H9 (cell line): ENCODE measurements at regions not wholly inside any gene's neighbourhood (a gene's known extent, or its start where the extent isn't known, plus 50 kb on each side); places are given as distances from the start of the nearest gene placed in this dataset.

Experiments used
- DNase-seq: peaks from one replicate; pipeline ENCODE4 v3.0.0-alpha.2; 2017
- H2AFZ ChIP-seq: one replicate; pipeline ENCODE4 v1.6.1; 2013; ENCODE audit warnings: mild to moderate bottlenecking, low read length, control low read depth, moderate library complexity
- H2AK5ac ChIP-seq: 2 replicates; pipeline ENCODE4 v1.6.1; 2013; ENCODE audit warnings: low read length, control low read depth, mixed read lengths; ENCODE audit not compliant: insufficient read length
- H2BK120ac ChIP-seq: one replicate; pipeline ENCODE4 v1.6.1; 2013; ENCODE audit warnings: low read depth, mild to moderate bottlenecking, low read length, control low read depth, inconsistent platforms; ENCODE audit not compliant: poor library complexity, severe bottlenecking
- H2BK12ac ChIP-seq: 2 replicates; pipeline ENCODE4 v1.6.1; 2013; ENCODE audit warnings: low read length, control low read depth, mixed read lengths, low read depth; ENCODE audit not compliant: insufficient read length
- H2BK15ac ChIP-seq: 2 replicates; pipeline ENCODE4 v1.6.1; 2013; ENCODE audit warnings: low read depth, low read length, control low read depth
- H2BK20ac ChIP-seq: one replicate; pipeline ENCODE4 v1.6.1; 2013; ENCODE audit warnings: low read depth, mild to moderate bottlenecking, low read length, control low read depth, inconsistent platforms; ENCODE audit not compliant: poor library complexity, severe bottlenecking
- H2BK5ac ChIP-seq: 2 replicates; pipeline ENCODE4 v1.6.1; 2013; ENCODE audit warnings: low read length, control low read depth, mixed read lengths; ENCODE audit not compliant: insufficient read length
- H3K14ac ChIP-seq: 2 replicates; pipeline ENCODE4 v1.6.1; 2013; ENCODE audit warnings: low read length, control low read depth; ENCODE audit not compliant: insufficient read depth
- H3K18ac ChIP-seq: 2 replicates; pipeline ENCODE4 v1.6.1; 2013; ENCODE audit warnings: low read depth, mild to moderate bottlenecking, mixed read lengths, low read length, control low read depth; ENCODE audit not compliant: insufficient read length
- H3K23ac ChIP-seq: 2 replicates; pipeline ENCODE4 v1.6.1; 2013; ENCODE audit warnings: low read length, control low read depth, mixed read lengths, low read depth; ENCODE audit not compliant: insufficient read length
- H3K23me2 ChIP-seq: 2 replicates; pipeline ENCODE4 v1.6.1; 2013; ENCODE audit warnings: low read depth, mild to moderate bottlenecking, mixed read lengths, low read length, control low read depth; ENCODE audit not compliant: insufficient read length, poor library complexity, severe bottlenecking
- H3K27ac ChIP-seq: 2 replicates; pipeline ENCODE4 v1.5.1; 2013; ENCODE audit warnings: low read length, control low read depth, mixed read lengths, low read depth; ENCODE audit not compliant: insufficient read length
- H3K27me3 ChIP-seq: 2 replicates; pipeline ENCODE4 v1.6.1; 2013; ENCODE audit warnings: low read length, control low read depth, inconsistent platforms; ENCODE audit not compliant: insufficient read depth
- H3K4ac ChIP-seq: 2 replicates; pipeline ENCODE4 v1.6.1; 2013; ENCODE audit warnings: low read depth, mild to moderate bottlenecking, control low read depth, inconsistent platforms, low read length, moderate library complexity
- H3K4me1 ChIP-seq: 2 replicates; pipeline ENCODE4 v1.6.1; 2013; ENCODE audit warnings: low read length, control low read depth, inconsistent platforms; ENCODE audit not compliant: insufficient read depth
- H3K4me2 ChIP-seq: 2 replicates; pipeline ENCODE4 v1.6.1; 2013; ENCODE audit warnings: low read length, control low read depth, mixed read lengths; ENCODE audit not compliant: insufficient read length, insufficient read depth
- H3K56ac ChIP-seq: 2 replicates; pipeline ENCODE4 v1.6.1; 2013; ENCODE audit warnings: low read depth, mild to moderate bottlenecking, mixed read lengths, low read length, control low read depth; ENCODE audit not compliant: insufficient read length
- H3K79me1 ChIP-seq: 2 replicates; pipeline ENCODE4 v1.6.1; 2013; ENCODE audit warnings: low read depth, mild to moderate bottlenecking, moderate library complexity, low read length, control low read depth, inconsistent platforms; ENCODE audit not compliant: insufficient read depth, poor library complexity, severe bottlenecking
- H3K79me2 ChIP-seq: 2 replicates; pipeline ENCODE4 v1.6.1; 2013; ENCODE audit warnings: low read length, control low read depth, inconsistent platforms; ENCODE audit not compliant: insufficient read depth
- H3K9ac ChIP-seq: 2 replicates; pipeline ENCODE4 v1.6.1; 2013; ENCODE audit warnings: low read length, control low read depth, mixed read lengths; ENCODE audit not compliant: insufficient read length; ENCODE audit errors: extremely low read depth
- H3K9me3 ChIP-seq: one replicate; pipeline ENCODE4 v1.6.1; 2013; ENCODE audit warnings: low read depth, low read length, inconsistent platforms; ENCODE audit not compliant: control insufficient read depth
- H3T11ph ChIP-seq: one replicate; pipeline ENCODE4 v1.6.1; 2013; ENCODE audit warnings: mild to moderate bottlenecking, low read length, control low read depth, inconsistent platforms
- H4K20me1 ChIP-seq: one replicate; pipeline ENCODE4 v1.6.1; 2013; ENCODE audit not compliant: control insufficient read depth, insufficient read length, insufficient read depth
- H4K5ac ChIP-seq: 2 replicates; pipeline ENCODE4 v1.6.1; 2013; ENCODE audit warnings: low read depth, mild to moderate bottlenecking, mixed read lengths, low read length, control low read depth; ENCODE audit not compliant: insufficient read length
- H4K8ac ChIP-seq: replicated peaks from 2 replicates; pipeline ENCODE4 v1.6.1; 2013; ENCODE audit warnings: low read length, control low read depth, mixed read lengths, low read depth; ENCODE audit not compliant: insufficient read length
- H4K91ac ChIP-seq: 2 replicates; pipeline ENCODE4 v1.6.1; 2013; ENCODE audit warnings: low read depth, mild to moderate bottlenecking, moderate library complexity, mixed read lengths, low read length, control low read depth; ENCODE audit not compliant: insufficient read length
- H3K27ac Mint-ChIP-seq, 3 experiments: 2 replicates in 2 of 3; 3 replicates in 1 of 3; pipeline ENCODE4 v1.8.0; 2020 to 2021; ENCODE audit warnings: mixed read lengths in 3 of 3, mild to moderate bottlenecking in 1 of 3, moderate library complexity in 1 of 3
- H3K27me3 Mint-ChIP-seq: 2 replicates; pipeline ENCODE4 v1.8.0; 2021; ENCODE audit warnings: low read depth, mild to moderate bottlenecking, moderate library complexity, mixed read lengths
- H3K36me3 Mint-ChIP-seq, 3 experiments: 2 replicates in 2 of 3; 3 replicates in 1 of 3; pipeline ENCODE4 v1.8.0; 2020 to 2021; ENCODE audit warnings: low read depth in 3 of 3, mixed read lengths in 3 of 3; ENCODE audit not compliant: insufficient read depth in 1 of 3
- H3K4me1 Mint-ChIP-seq, 2 experiments: 2 replicates each; pipeline ENCODE4 v1.8.0; 2020; ENCODE audit warnings: mixed read lengths in 2 of 2
- H3K4me3 Mint-ChIP-seq, 2 experiments: 2 replicates in 1 of 2; 3 replicates in 1 of 2; pipeline ENCODE4 v1.8.0; 2020 to 2021; ENCODE audit warnings: mild to moderate bottlenecking in 2 of 2, mixed read lengths in 2 of 2, moderate library complexity in 1 of 2
- H3K9me3 Mint-ChIP-seq, 2 experiments: 2 replicates in 1 of 2; 3 replicates in 1 of 2; pipeline ENCODE4 v1.8.0; 2020; ENCODE audit warnings: mild to moderate bottlenecking in 2 of 2, mixed read lengths in 2 of 2, moderate library complexity in 1 of 2
- CTCF ChIP-seq: fragments of 200-600 bp; sonication (generic); conservative IDR thresholded peaks from 3 replicates; pipeline ENCODE4 v1.8.0; 2021; ENCODE audit warnings: antibody characterized with exemption, mild to moderate bottlenecking
- WGBS: extraction: QIAGEN DNeasy Blood & Tissue Kit; methylation state at CpG from one replicate; pipeline ENCODE4 v1.1.7; 2013; ENCODE audit warnings: missing lambda C conversion rate, low lambda C conversion rate, mixed read lengths; ENCODE audit not compliant: insufficient read length; ENCODE audit errors: extremely low coverage; 5-methylcytosine and 5-hydroxymethylcytosine counted together

- no CpG with 5 or more reads among the region's 5 CpGs for WGBS
- H3K23me2 ChIP-seq = no peaks in the 10 kb centered on the region
- peaks cover 3 to 26% (median 12%) of the 10 kb centered on the region in 3 experiments; a peak in 5 of 7 replicates for H3K36me3 Mint-ChIP-seq
Measured at GRCh38 chr20:11364736-11365135, 553.0 kb upstream of the BTBD3 start.

More at GRCh38 chr20:11364736-11365135, 553.0 kb upstream of the BTBD3 start:
- Histone ChIP-seq H2AK5ac (no peak overlapping the region), H4K20me1 (no peaks in the 10 kb centered on the region), H4K8ac (no peak overlapping the region), H3K9ac (no peak overlapping the region), H3K79me1 (no peaks in the 10 kb centered on the region), H2BK15ac (no peak overlapping the region), H3K14ac (no peak overlapping the region), H3K27ac (no peak overlapping the region), H3K4ac (no peak overlapping the region), H3K4me2 (no peak overlapping the region), H3K4me1 (no peaks in the 10 kb centered on the region), H2BK5ac (no peak overlapping the region), H3K23ac (no peak overlapping the region), H2BK20ac (no peak overlapping the region), H3T11ph (no peak overlapping the region), H2BK120ac (no peak overlapping the region), H3K18ac (no peak overlapping the region), H3K9me3 (no peaks in the 10 kb centered on the region), H3K79me2 (no peaks in the 10 kb centered on the region), H3K56ac (no peak overlapping the region), H3K27me3 (no peaks in the 10 kb centered on the region), H4K91ac (no peak overlapping the region), H2BK12ac (no peak overlapping the region), H4K5ac (no peak overlapping the region), H2AFZ (no peak overlapping the region)
- no peak for TF ChIP-seq CTCF
- Mint-ChIP-seq H3K4me1 (peaks cover 5 to 8% of the 10 kb centered on the region in 2 experiments), H3K27me3 (no peaks in the 10 kb centered on the region), H3K9me3 (peaks cover 9 to 10% of the 10 kb centered on the region in 2 experiments; a peak in 4 of 5 replicates), H3K4me3 (no peak overlapping the region), H3K27ac (no peak overlapping the region)
- DNase-seq = no peak
